Epithelial cell of proximal tubule (primary cell): ENCODE measurements at regions not wholly inside any gene's neighbourhood (a gene's known extent, or its start where the extent isn't known, plus 50 kb on each side); places are given as distances from the start of the nearest gene placed in this dataset.

Source experiments
- DNase-seq: peaks from one replicate; pipeline ENCODE4 v3.0.0-alpha.2; 2011; ENCODE audit warnings: low read depth
- H3K4me3 ChIP-seq: 2 replicates; pipeline ENCODE4 v1.5.1; 2011; ENCODE audit warnings: low read depth, mild to moderate bottlenecking, low read length
- TF ChIP-seq, protein P1 (sequence below): conservative IDR thresholded peaks from 2 replicates; pipeline ENCODE4 v1.5.1; 2012; ENCODE audit warnings: low read depth, mild to moderate bottlenecking, low read length

DNA sequence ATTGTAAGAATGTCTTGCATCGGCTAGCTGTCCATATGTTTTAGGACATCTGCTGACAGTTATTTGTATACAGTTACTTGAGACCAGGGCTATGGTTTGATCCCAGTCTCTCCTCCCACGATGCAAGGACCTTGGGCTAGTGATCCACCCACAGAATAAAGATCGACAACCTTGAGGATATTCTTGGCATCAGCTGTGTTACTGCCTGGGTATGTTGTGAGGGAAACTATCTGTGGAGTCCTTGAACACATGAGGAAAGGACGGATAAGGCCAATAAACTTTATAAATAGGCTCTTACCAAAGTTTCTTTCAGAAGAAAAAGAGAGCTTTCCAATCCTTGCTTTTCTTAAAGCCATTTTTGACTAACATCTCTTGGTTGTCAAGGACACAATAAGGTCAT, 70.8 kb upstream of the HEY2 start:
- TF ChIP-seq, protein P1, sequence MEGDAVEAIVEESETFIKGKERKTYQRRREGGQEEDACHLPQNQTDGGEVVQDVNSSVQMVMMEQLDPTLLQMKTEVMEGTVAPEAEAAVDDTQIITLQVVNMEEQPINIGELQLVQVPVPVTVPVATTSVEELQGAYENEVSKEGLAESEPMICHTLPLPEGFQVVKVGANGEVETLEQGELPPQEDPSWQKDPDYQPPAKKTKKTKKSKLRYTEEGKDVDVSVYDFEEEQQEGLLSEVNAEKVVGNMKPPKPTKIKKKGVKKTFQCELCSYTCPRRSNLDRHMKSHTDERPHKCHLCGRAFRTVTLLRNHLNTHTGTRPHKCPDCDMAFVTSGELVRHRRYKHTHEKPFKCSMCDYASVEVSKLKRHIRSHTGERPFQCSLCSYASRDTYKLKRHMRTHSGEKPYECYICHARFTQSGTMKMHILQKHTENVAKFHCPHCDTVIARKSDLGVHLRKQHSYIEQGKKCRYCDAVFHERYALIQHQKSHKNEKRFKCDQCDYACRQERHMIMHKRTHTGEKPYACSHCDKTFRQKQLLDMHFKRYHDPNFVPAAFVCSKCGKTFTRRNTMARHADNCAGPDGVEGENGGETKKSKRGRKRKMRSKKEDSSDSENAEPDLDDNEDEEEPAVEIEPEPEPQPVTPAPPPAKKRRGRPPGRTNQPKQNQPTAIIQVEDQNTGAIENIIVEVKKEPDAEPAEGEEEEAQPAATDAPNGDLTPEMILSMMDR, result no peak
- no peak for DNase-seq
- H3K4me3 ChIP-seq, result no peak overlapping the region

DNA sequence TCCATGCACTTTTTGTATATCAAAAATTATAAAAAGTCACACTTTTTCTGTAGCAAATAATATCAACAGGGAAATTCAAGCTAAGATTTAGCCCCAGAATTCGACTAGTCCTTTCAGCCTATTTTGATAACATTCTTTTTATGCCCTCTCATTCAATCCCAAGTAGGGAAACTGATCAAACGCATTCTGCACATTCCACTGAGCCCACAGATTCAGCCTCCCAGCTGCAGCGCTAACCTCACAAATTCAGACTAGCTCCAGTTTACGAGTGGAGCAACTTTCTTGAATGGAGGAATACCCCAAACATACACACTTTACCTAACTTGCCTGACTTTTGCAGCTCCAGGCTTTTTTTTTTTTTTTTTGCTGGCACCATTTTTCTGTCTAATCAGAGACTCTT, 70.3 kb upstream of the HEY2 start:
- no peak for DNase-seq
- no peak overlapping the region for H3K4me3 ChIP-seq
- TF ChIP-seq, protein P1, result no peak

GRCh38 chr6:125679651-125680050, 69.8 kb upstream of the HEY2 start:
- DNase-seq, result no peak
- TF ChIP-seq, protein P1, result no peak
- H3K4me3 ChIP-seq, result no peak overlapping the region

DNA sequence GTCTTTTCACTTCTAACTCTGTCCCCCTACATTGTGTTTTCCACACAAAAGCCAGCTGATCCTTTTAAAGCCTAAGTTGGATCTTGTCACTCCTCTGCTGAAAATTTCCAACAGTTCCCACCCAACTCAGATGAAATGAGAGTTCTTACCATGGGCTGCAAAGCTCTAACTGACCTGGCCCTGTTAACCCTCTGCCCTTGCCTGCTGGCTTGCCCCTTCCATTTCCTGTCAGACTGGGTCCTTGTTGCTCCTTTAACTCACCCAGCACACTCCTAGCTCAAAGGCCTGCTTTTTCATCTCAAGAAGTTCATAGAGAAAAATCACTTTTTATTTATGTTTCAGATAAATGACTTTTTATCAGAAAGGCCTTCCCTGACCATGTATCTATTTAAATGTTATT, 66.5 kb upstream of the HEY2 start:
- no peak for DNase-seq
- TF ChIP-seq, protein P1, result no peak
- H3K4me3 ChIP-seq, result no peak overlapping the region

- TF ChIP-seq, protein P1, result no peak
- DNase-seq, result no peak
- H3K4me3 ChIP-seq, result no peak overlapping the region
Measured at GRCh38 chr6:125688138-125688537, 61.3 kb upstream of the HEY2 start.

GRCh38 chr6:125693480-125693879, 56.0 kb upstream of the HEY2 start:
- H3K4me3 ChIP-seq, result no peak overlapping the region
- TF ChIP-seq, protein P1, result no peak
- DNase-seq, result no peak

GRCh38 chr6:125699591-125699990, 49.8 kb upstream of the HEY2 start:
- no peak for DNase-seq
- TF ChIP-seq, protein P1, result no peak

More at GRCh38 chr6:125699591-125699990, 49.8 kb upstream of the HEY2 start:
- no peak overlapping the region for H3K4me3 ChIP-seq
